HT1080 (cell line): ENCODE measurements at regions not wholly inside any gene's neighbourhood (a gene's known extent, or its start where the extent isn't known, plus 50 kb on each side); places are given as distances from the start of the nearest gene placed in this dataset.

Experiments used
- DNase-seq: peaks from one replicate; pipeline ENCODE4 v3.0.0-alpha.2; 2015; ENCODE audit warnings: low read depth

- no peak for DNase-seq
These were observed 708.0 kb downstream of the TMEM182 start for GRCh38 chr2:103469800-103470199.

DNA sequence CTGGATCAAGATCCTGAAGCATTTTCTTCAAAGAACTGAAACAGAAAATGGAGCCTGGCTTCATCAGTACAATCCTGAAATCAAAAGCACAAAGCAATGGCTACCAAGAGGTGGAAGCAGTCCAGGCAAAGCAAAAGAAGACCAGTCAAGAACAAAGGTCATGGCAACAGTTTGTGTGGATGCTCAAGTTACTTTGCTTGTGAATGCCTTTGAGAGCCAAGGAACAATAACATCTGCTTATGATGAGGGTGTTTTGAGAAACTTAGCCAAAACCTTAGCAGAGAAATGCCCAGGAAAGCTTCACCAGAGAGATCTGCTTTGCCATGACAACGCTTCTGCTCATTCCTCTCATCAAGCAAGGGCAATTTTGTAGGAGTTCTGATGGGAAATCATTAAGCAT is 723.1 kb downstream of the TMEM182 start:
- no peak for DNase-seq

GRCh38 chr2:103496850-103497249 is 735.0 kb downstream of the TMEM182 start:
- DNase-seq, result no peak

- no peak for DNase-seq
These were observed 745.0 kb downstream of the TMEM182 start for GRCh38 chr2:103506812-103507211.

DNA sequence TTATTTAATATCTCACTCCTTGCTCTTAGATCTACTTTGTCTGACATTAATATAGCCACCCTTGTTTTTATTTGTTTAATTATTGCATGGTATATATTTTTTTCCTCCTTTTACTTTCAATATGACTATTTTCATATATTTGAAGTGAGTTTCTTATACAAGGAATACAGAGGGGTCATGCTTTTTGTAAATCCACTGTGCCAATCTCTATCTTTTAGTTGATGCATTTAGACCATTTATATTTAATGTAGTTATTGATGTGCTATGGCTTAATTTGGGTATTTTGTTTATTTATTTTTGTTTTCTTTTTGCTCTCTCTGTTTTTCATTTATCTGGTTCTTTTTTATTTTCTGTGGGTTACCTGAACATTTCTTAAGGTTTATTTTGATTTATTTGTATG is 750.6 kb downstream of the TMEM182 start:
- no peak for DNase-seq

DNA sequence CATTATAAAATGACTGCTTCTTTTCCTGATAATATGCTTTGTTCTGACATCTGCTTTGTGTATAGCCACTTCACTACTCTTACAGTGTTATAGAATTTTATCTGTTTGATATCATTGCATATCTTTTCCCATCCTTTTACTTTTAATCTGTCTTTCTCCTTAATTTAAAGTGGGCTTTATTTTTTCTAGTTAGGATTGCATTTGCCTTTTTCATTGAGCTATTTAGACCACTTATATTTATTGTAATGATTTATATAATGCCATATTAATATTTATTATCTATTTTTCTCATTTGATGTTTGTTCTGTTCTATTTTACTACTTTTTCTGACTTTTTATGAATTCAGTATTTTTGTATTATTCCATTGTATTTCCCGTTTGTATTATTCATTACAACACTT is 758.7 kb downstream of the TMEM182 start:
- DNase-seq, result no peak

DNA sequence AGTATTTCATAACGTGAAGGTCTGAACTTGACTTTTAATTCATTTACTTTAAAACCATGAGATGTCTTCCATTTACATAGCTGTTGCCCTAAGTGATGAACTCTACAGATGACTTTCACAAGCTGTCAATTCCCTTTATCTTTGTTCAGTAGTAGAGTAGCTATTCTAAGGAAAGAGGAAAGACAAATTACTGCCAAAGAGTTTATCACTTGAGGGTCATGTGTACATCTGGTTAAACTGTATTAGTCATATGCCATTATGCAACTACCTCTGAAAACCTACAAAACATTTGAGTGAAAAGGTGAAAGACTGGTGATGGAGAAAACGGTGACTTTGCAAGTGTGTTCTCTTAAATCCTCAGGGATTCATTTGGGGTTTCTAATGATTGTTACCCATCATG is 763.9 kb downstream of the TMEM182 start:
- no peak for DNase-seq

GRCh38 chr2:103526757-103527156 is 764.9 kb downstream of the TMEM182 start:
- no peak for DNase-seq

DNA sequence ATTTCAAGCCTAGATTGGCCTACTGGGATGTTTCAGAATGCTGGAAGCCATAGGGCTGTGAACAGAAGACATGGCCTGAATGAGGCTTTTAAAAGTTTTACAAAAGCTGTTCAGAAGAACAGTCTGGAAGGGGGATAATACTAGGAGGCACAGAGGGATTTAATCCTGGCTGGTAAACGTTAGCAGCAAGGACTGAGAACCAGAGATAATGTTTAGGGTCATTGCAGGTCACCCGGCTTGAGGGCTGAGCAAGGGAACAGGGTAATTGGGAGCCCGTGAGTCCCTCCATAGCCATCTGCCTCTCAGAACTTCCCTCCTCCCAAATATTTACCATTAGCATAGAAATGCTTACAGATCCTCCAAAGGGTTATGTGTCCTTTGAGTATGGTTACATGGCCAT is 765.4 kb downstream of the TMEM182 start:
- no peak for DNase-seq

GRCh38 chr2:103529798-103530502 is 768.1 kb downstream of the TMEM182 start:
- DNase-seq, result no peak

GRCh38 chr2:103552775-103553174 is 790.9 kb downstream of the TMEM182 start:
- no peak for DNase-seq

- no peak for DNase-seq
These were observed 833.0 kb downstream of the TMEM182 start for GRCh38 chr2:103594823-103595222.

- no peak for DNase-seq
These were observed 843.4 kb downstream of the TMEM182 start for GRCh38 chr2:103605071-103605780.

GRCh38 chr2:103615611-103616105 is 853.8 kb downstream of the TMEM182 start:
- DNase-seq, result no peak

DNA sequence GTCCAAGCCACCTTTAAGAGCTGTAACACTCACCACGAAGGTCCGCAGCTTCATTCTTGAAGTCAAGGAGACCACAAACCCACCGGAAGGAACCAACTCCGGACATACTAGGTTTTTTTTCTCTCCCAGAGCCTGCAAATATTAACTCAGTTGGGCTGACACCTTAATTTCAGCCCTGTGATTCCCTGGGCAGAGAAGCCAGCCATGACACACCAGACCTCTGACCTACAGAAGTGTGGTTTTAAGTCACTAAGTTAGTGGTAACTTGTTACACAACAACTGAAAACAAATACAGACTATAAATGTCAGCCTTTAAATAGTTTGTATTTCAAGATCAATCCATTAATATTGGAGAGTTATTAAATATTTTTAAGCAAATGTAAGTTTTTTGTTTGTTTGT is 855.1 kb downstream of the TMEM182 start:
- DNase-seq, result peak; percentile 3

DNA sequence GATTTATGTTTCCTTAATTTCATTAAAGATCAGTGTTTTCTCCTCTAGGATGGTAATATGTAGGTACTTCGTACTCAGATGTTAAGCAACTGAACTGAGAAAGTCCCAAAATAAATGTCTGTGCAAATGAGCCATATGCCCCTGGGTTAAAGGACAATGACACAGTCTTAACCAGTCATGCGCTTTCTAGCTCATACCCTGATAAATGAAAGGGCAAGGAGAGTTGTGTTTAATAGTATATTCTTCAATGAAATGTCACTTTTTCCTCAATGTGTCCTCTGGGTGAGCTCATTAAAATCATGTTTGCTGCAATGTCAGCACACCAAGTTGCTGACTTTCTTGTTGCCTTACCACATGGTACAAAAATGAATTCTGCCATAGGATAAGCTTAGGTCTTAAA is 856.3 kb downstream of the TMEM182 start:
- no peak for DNase-seq

DNA sequence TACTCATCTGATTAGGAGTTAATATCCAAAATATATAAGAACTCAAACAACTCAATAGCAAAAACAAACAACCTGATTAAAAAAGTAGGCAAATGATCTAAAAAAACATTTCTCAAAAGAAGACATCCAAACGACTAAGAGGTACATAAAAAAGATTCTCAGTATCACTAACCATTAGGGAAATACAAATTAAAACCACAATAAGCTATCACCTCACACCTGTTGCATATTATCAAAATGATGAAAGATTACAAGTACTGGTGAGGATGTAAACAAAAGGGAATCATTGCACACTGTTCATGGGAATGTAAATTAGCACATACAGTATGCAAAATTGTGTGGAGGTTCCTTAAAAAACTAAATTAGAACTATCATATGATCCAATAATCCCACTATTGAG is 865.5 kb downstream of the TMEM182 start:
- DNase-seq, result no peak

GRCh38 chr2:103638978-103639377 is 877.1 kb downstream of the TMEM182 start:
- DNase-seq, result no peak

- DNase-seq, result no peak
These were observed 894.7 kb downstream of the TMEM182 start for GRCh38 chr2:103656558-103656957.

GRCh38 chr2:103660519-103660918 is 898.7 kb downstream of the TMEM182 start:
- DNase-seq, result no peak

DNA sequence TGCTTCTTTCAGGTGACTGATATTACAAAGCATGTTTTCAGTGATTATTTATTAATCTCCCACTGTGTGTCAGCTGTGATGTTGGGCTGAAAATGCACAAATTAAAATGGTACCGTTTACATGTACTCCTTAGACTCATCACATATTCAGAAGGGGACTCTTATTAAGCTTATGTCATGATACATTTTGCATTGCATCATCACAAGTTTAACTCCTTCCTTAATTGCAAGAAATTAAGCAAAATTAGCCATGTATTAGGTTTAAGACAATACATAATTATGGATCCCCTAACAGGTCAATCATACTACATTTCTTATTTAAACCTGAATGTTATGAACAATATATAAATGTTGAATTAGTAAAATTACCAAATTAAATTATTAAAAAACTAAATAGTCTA is 899.1 kb downstream of the TMEM182 start:
- no peak for DNase-seq

- DNase-seq, result no peak
These were observed 902.9 kb downstream of the TMEM182 start for GRCh38 chr2:103664690-103665089.

DNA sequence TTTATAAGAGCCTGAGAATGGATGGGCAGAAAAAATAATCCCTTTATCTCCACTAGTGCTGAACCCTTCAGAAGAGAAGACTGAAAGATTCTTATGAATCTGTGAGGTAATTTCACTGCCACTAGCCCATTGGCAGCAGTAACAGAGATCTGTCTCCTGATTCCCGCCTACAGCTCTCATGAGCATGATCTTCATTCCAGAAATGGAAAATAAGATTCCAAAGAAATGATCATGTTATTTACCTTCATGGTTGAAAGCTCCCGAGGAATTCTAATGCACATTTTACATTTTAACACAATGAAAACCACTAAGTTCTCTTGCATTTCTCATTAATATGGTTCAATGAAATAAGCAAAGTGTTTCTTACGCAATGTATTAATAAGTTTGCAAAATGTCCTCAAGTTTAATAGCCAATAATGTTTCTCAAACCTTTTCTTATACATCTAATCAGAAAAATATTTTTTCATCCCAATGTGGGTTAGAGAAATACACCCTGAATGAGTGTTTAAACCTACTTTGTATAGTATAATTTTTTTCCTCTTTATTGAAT is 905.6 kb downstream of the TMEM182 start:
- no peak for DNase-seq
